ENCODE measurements at regions not wholly inside any gene's neighbourhood (a gene's known extent, or its start where the extent isn't known, plus 50 kb on each side); places are given as distances from the start of the nearest gene placed in this dataset.

DNA sequence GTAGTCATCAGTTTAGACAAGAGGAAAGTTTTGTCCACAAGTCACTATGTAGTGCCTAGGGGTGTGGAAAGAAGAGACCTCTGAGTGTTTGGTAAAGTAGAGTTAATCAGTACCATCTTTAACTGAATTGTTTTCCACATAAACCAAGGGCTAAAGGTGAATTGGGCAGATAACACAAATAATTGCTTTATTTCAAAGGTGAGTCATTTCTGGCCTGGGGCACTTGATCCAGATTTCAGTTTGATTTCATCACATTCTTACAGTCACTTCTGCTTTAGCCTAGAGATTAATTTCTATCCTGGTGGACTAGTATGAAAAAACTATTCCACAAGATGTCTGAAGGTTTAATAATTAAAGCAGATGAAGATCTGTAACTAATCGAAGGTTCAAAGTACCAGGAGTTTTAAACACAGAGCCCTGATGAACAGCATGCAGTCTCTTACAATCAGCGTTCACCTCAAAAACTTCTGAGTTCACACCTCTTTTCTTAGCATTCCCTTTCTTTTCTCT, 74.5 kb upstream of the BOD1L1 start:
- no peaks in the 10 kb centered on the region for H3K36me3 Mint-ChIP-seq (ENCODE audit: unreplicated experiment)

DNA sequence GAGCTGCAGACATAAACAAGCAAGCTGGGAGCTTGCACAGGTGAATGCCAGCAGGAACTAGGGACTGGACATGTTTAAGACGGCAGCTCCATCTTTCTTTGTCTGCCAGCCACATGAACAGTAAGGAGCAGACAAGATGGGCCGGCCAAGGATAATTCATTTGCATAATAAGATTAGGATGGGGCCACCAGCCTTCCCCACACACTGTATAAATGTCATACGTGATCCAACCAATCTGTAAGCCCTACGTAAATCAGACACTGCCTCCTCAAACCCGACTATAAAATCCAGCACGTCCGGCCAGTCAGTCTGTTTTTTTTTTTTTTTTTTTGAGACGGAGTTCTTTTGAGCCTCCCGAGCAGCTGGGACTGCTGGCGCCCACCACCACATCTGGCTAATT, 75.6 kb upstream of the BOD1L1 start:
- H3K27ac Mint-ChIP-seq (ENCODE audit: unreplicated experiment), result no peak overlapping the region

More for the DNA sequence above, 74.5 kb upstream of the BOD1L1 start:
- Mint-ChIP-seq H3K4me3 (ENCODE audit: unreplicated experiment) (no peak overlapping the region), H3K9me3 (ENCODE audit: unreplicated experiment) (no peaks in the 10 kb centered on the region), H3K27ac (ENCODE audit: unreplicated experiment) (no peak overlapping the region), H3K27me3 (ENCODE audit: unreplicated experiment) (no peaks in the 10 kb centered on the region), H3K4me1 (ENCODE audit: low read depth, unreplicated experiment) (no peaks in the 10 kb centered on the region)
- DNase-seq, result no peak
- TF ChIP-seq, protein P1, sequence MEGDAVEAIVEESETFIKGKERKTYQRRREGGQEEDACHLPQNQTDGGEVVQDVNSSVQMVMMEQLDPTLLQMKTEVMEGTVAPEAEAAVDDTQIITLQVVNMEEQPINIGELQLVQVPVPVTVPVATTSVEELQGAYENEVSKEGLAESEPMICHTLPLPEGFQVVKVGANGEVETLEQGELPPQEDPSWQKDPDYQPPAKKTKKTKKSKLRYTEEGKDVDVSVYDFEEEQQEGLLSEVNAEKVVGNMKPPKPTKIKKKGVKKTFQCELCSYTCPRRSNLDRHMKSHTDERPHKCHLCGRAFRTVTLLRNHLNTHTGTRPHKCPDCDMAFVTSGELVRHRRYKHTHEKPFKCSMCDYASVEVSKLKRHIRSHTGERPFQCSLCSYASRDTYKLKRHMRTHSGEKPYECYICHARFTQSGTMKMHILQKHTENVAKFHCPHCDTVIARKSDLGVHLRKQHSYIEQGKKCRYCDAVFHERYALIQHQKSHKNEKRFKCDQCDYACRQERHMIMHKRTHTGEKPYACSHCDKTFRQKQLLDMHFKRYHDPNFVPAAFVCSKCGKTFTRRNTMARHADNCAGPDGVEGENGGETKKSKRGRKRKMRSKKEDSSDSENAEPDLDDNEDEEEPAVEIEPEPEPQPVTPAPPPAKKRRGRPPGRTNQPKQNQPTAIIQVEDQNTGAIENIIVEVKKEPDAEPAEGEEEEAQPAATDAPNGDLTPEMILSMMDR (IDR thresholded peaks at IDR 0.05; ENCODE audit: partially characterized antibody, unreplicated experiment), result no peak

DNA sequence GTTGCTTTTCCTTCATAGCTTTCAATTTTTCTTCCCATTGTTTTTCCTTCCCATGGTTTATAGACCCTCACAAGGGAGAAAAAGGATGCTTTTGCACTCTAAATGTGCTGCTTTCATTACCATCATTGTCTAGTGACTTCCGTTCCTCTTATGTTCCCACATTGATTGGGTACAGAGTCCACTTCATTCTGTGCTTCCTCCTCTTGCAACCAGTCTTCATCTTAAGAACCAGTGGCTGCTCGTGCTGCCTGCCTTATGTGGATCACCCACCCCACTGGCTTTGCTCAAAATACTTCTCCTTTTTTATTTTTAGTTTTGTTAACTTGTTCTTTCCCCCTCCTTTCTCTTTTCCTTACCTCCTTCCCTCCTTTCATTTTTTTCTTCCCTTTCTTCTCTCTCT, 76.5 kb upstream of the BOD1L1 start:
- no peak for DNase-seq
- no peaks in the 10 kb centered on the region for H3K36me3 Mint-ChIP-seq (ENCODE audit: unreplicated experiment)
- H3K9me3 Mint-ChIP-seq (ENCODE audit: unreplicated experiment), result no peaks in the 10 kb centered on the region
- no peak overlapping the region for H3K4me3 Mint-ChIP-seq (ENCODE audit: unreplicated experiment)
- TF ChIP-seq, protein P1 (IDR thresholded peaks at IDR 0.05; ENCODE audit: partially characterized antibody, unreplicated experiment), result no peak
- H3K4me1 Mint-ChIP-seq (ENCODE audit: low read depth, unreplicated experiment), result no peaks in the 10 kb centered on the region
- H3K27me3 Mint-ChIP-seq (ENCODE audit: unreplicated experiment), result no peaks in the 10 kb centered on the region
- no peak overlapping the region for H3K27ac Mint-ChIP-seq (ENCODE audit: unreplicated experiment)

More for the DNA sequence above, 75.6 kb upstream of the BOD1L1 start:
- no peaks in the 10 kb centered on the region for H3K9me3 Mint-ChIP-seq (ENCODE audit: unreplicated experiment)
- no peaks in the 10 kb centered on the region for H3K36me3 Mint-ChIP-seq (ENCODE audit: unreplicated experiment)
- no peak overlapping the region for H3K4me3 Mint-ChIP-seq (ENCODE audit: unreplicated experiment)
- no peaks in the 10 kb centered on the region for H3K4me1 Mint-ChIP-seq (ENCODE audit: low read depth, unreplicated experiment)
- TF ChIP-seq, protein P1 (IDR thresholded peaks at IDR 0.05; ENCODE audit: partially characterized antibody, unreplicated experiment), result no peak
- H3K27me3 Mint-ChIP-seq (ENCODE audit: unreplicated experiment), result no peaks in the 10 kb centered on the region
- DNase-seq, result no peak

DNA sequence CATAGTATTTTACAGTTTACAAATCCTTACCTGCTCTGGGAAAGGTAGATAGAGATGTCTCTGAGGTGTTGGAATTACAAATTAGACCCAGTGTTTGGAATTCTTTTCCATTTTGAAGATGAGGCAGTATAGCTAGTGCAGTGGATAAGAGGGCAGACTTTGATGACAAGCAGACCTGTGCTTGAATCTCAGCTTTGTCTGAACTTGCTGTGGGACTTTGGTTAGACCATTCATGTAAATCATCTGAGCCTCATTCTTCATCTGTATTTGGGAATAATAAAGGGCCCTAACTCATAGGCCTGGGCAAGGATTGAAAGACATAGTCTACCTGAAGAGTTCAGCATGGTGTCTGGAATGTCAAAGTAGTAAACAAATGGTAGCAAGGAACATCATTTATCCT, 77.2 kb upstream of the BOD1L1 start:
- Mint-ChIP-seq H3K9me3 (ENCODE audit: unreplicated experiment) (no peaks in the 10 kb centered on the region), H3K36me3 (ENCODE audit: unreplicated experiment) (no peaks in the 10 kb centered on the region), H3K27me3 (ENCODE audit: unreplicated experiment) (no peaks in the 10 kb centered on the region), H3K27ac (ENCODE audit: unreplicated experiment) (no peak overlapping the region), H3K4me1 (ENCODE audit: low read depth, unreplicated experiment) (no peaks in the 10 kb centered on the region), H3K4me3 (ENCODE audit: unreplicated experiment) (no peak overlapping the region)
- TF ChIP-seq, protein P1 (IDR thresholded peaks at IDR 0.05; ENCODE audit: partially characterized antibody, unreplicated experiment), result no peak
- no peak for DNase-seq

DNA sequence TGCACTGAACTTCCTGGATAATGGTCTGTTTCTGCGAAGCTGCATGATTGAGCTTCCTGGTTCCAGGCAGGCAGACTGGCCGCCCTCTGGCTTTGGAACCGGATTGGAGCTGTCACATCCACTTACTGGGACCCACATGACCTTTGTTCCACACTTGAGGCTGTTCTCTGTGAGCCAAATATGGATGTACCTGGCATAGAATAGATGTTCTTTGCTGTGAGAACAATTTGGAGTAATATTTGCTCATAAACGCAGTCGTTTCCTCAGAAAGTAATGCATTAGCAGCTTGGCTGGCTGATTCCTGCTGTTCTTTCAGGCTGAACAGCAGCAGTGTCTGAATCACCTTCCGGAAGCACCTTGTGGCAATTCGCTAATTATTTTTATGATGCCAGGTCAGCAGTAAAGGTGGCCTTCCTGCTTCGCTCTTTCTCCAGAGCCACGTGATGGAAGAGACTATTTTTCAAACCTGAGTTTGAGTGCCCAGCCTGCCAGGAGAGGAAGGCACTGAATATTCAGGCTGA, 78.1 kb upstream of the BOD1L1 start:
- H3K27me3 Mint-ChIP-seq (ENCODE audit: unreplicated experiment), result no peaks in the 10 kb centered on the region
- H3K36me3 Mint-ChIP-seq (ENCODE audit: unreplicated experiment), result no peaks in the 10 kb centered on the region
- no peaks in the 10 kb centered on the region for H3K4me1 Mint-ChIP-seq (ENCODE audit: low read depth, unreplicated experiment)
- no peak overlapping the region for H3K27ac Mint-ChIP-seq (ENCODE audit: unreplicated experiment)
- no peak for DNase-seq
- H3K9me3 Mint-ChIP-seq (ENCODE audit: unreplicated experiment), result no peaks in the 10 kb centered on the region
- no peak overlapping the region for H3K4me3 Mint-ChIP-seq (ENCODE audit: unreplicated experiment)
- TF ChIP-seq, protein P1 (IDR thresholded peaks at IDR 0.05; ENCODE audit: partially characterized antibody, unreplicated experiment), result no peak

All from glutamatergic neuron (in vitro differentiated cells).